IPS-18a (cell line): ENCODE measurements at regions not wholly inside any gene's neighbourhood (a gene's known extent, or its start where the extent isn't known, plus 50 kb on each side); places are given as distances from the start of the nearest gene placed in this dataset.

Source experiments
- H3K27ac ChIP-seq: one replicate; pipeline ENCODE4 v1.5.1; 2013; ENCODE audit warnings: low read length
- H3K27me3 ChIP-seq: one replicate; pipeline ENCODE4 v1.6.1; 2013; ENCODE audit warnings: mild to moderate bottlenecking, low read length; ENCODE audit not compliant: control insufficient read depth, insufficient read depth
- H3K36me3 ChIP-seq: one replicate; pipeline ENCODE4 v1.6.1; 2013; ENCODE audit warnings: low read depth, low read length; ENCODE audit not compliant: control insufficient read depth
- H3K4me1 ChIP-seq: one replicate; pipeline ENCODE4 v1.6.1; 2013; ENCODE audit warnings: low read depth, low read length; ENCODE audit not compliant: control insufficient read depth
- H3K4me3 ChIP-seq: one replicate; pipeline ENCODE4 v1.5.1; 2013; ENCODE audit warnings: low read length
- H3K9ac ChIP-seq: one replicate; pipeline ENCODE4 v1.6.1; 2013; ENCODE audit warnings: mild to moderate bottlenecking, low read length, moderate library complexity
- H3K9me3 ChIP-seq: one replicate; pipeline ENCODE4 v1.6.1; 2013; ENCODE audit warnings: low read depth, low read length; ENCODE audit not compliant: control insufficient read depth

- Histone ChIP-seq H3K36me3 (no peaks in the 10 kb centered on the region), H3K9ac (no peak overlapping the region), H3K4me3 (no peak overlapping the region)
Measured at GRCh38 chr5:21165344-21165743, 1177.3 kb upstream of the CDH18 start.

GRCh38 chr5:21164425-21164824 lies 1176.4 kb upstream of the CDH18 start:
- Histone ChIP-seq H3K9me3 (no peaks in the 10 kb centered on the region), H3K27ac (no peak overlapping the region), H3K4me1 (no peaks in the 10 kb centered on the region), H3K27me3 (no peaks in the 10 kb centered on the region), H3K36me3 (no peaks in the 10 kb centered on the region), H3K9ac (no peak overlapping the region), H3K4me3 (no peak overlapping the region)

More at GRCh38 chr5:21165344-21165743, 1177.3 kb upstream of the CDH18 start:
- Histone ChIP-seq H3K27ac (no peak overlapping the region), H3K9me3 (no peaks in the 10 kb centered on the region), H3K4me1 (no peaks in the 10 kb centered on the region), H3K27me3 (no peaks in the 10 kb centered on the region)

GRCh38 chr5:21159510-21160059 lies 1171.6 kb upstream of the CDH18 start:
- Histone ChIP-seq H3K4me1 (no peaks in the 10 kb centered on the region), H3K27me3 (no peaks in the 10 kb centered on the region), H3K36me3 (no peaks in the 10 kb centered on the region), H3K27ac (no peak overlapping the region), H3K9me3 (no peaks in the 10 kb centered on the region), H3K4me3 (no peak overlapping the region), H3K9ac (no peak overlapping the region)

- H3K4me3 ChIP-seq, result no peak overlapping the region
- no peak overlapping the region for H3K9ac ChIP-seq
- no peaks in the 10 kb centered on the region for H3K27me3 ChIP-seq
- no peaks in the 10 kb centered on the region for H3K9me3 ChIP-seq
- no peaks in the 10 kb centered on the region for H3K4me1 ChIP-seq
- H3K27ac ChIP-seq, result no peak overlapping the region
- no peaks in the 10 kb centered on the region for H3K36me3 ChIP-seq
Measured at GRCh38 chr5:21154526-21154925, 1166.5 kb upstream of the CDH18 start.

GRCh38 chr5:21152611-21153010 lies 1164.6 kb upstream of the CDH18 start:
- Histone ChIP-seq H3K4me1 (no peaks in the 10 kb centered on the region), H3K27ac (no peak overlapping the region), H3K27me3 (no peaks in the 10 kb centered on the region), H3K36me3 (no peaks in the 10 kb centered on the region), H3K9ac (no peak overlapping the region), H3K4me3 (no peak overlapping the region), H3K9me3 (no peaks in the 10 kb centered on the region)

GRCh38 chr5:21145376-21145775 lies 1157.4 kb upstream of the CDH18 start:
- H3K4me1 ChIP-seq, result no peaks in the 10 kb centered on the region
- H3K27ac ChIP-seq, result no peak overlapping the region
- no peaks in the 10 kb centered on the region for H3K27me3 ChIP-seq
- no peak overlapping the region for H3K9ac ChIP-seq
- H3K36me3 ChIP-seq, result no peaks in the 10 kb centered on the region
- H3K9me3 ChIP-seq, result no peaks in the 10 kb centered on the region
- no peak overlapping the region for H3K4me3 ChIP-seq

GRCh38 chr5:21143686-21144085 lies 1155.7 kb upstream of the CDH18 start:
- no peak overlapping the region for H3K9ac ChIP-seq
- no peak overlapping the region for H3K27ac ChIP-seq
- no peaks in the 10 kb centered on the region for H3K27me3 ChIP-seq
- no peak overlapping the region for H3K4me3 ChIP-seq
- H3K9me3 ChIP-seq, result no peaks in the 10 kb centered on the region
- H3K36me3 ChIP-seq, result no peaks in the 10 kb centered on the region
- H3K4me1 ChIP-seq, result no peaks in the 10 kb centered on the region

GRCh38 chr5:21142791-21143190 lies 1154.8 kb upstream of the CDH18 start:
- Histone ChIP-seq H3K27ac (no peak overlapping the region), H3K27me3 (no peaks in the 10 kb centered on the region), H3K4me3 (no peak overlapping the region), H3K36me3 (no peaks in the 10 kb centered on the region), H3K4me1 (no peaks in the 10 kb centered on the region), H3K9ac (no peak overlapping the region), H3K9me3 (no peaks in the 10 kb centered on the region)

GRCh38 chr5:21140987-21141386 lies 1153.0 kb upstream of the CDH18 start:
- H3K36me3 ChIP-seq, result no peaks in the 10 kb centered on the region
- no peak overlapping the region for H3K9ac ChIP-seq
- no peak overlapping the region for H3K27ac ChIP-seq
- H3K27me3 ChIP-seq, result no peaks in the 10 kb centered on the region
- H3K4me1 ChIP-seq, result no peaks in the 10 kb centered on the region
- no peaks in the 10 kb centered on the region for H3K9me3 ChIP-seq
- no peak overlapping the region for H3K4me3 ChIP-seq

- H3K4me3 ChIP-seq, result no peak overlapping the region
- peaks cover 4% of the 10 kb centered on the region for H3K4me1 ChIP-seq
- no peaks in the 10 kb centered on the region for H3K27me3 ChIP-seq
- H3K27ac ChIP-seq, result no peak overlapping the region
- H3K36me3 ChIP-seq, result no peaks in the 10 kb centered on the region
- no peak overlapping the region for H3K9ac ChIP-seq
- no peaks in the 10 kb centered on the region for H3K9me3 ChIP-seq
Measured at GRCh38 chr5:21126236-21126635, 1138.2 kb upstream of the CDH18 start.

GRCh38 chr5:21125238-21125983 lies 1137.4 kb upstream of the CDH18 start:
- no peaks in the 10 kb centered on the region for H3K9me3 ChIP-seq
- no peaks in the 10 kb centered on the region for H3K27me3 ChIP-seq
- H3K4me3 ChIP-seq, result no peak overlapping the region
- H3K9ac ChIP-seq, result no peak overlapping the region
- H3K27ac ChIP-seq, result no peak overlapping the region
- H3K36me3 ChIP-seq, result no peaks in the 10 kb centered on the region
- peaks cover 4% of the 10 kb centered on the region for H3K4me1 ChIP-seq

GRCh38 chr5:21121213-21121612 lies 1133.2 kb upstream of the CDH18 start:
- no peaks in the 10 kb centered on the region for H3K27me3 ChIP-seq
- H3K36me3 ChIP-seq, result no peaks in the 10 kb centered on the region
- no peak overlapping the region for H3K27ac ChIP-seq
- H3K4me3 ChIP-seq, result no peak overlapping the region
- no peaks in the 10 kb centered on the region for H3K9me3 ChIP-seq
- H3K9ac ChIP-seq, result no peak overlapping the region
- peaks cover 4% of the 10 kb centered on the region for H3K4me1 ChIP-seq
